OCI-LY7 (cell line): ENCODE measurements at regions not wholly inside any gene's neighbourhood (a gene's known extent, or its start where the extent isn't known, plus 50 kb on each side); places are given as distances from the start of the nearest gene placed in this dataset.

Source experiments
- CTCF ChIP-seq: fragments of 200-600 bp; sonication (generic); conservative IDR thresholded peaks from 2 replicates; pipeline ENCODE4 v1.5.1; 2014; ENCODE audit warnings: mild to moderate bottlenecking, antibody characterized with exemption, low read length, moderate library complexity, mixed read lengths
- EZH2phosphoT487 ChIP-seq: fragments of 200-600 bp; sonication (generic); IDR thresholded peaks from 2 replicates; pipeline ENCODE4 v1.6.1; 2018; ENCODE audit warnings: low read depth, borderline replicate concordance, mild to moderate bottlenecking, mixed run types, antibody characterized with exemption, low read length, moderate library complexity, mixed read lengths

DNA sequence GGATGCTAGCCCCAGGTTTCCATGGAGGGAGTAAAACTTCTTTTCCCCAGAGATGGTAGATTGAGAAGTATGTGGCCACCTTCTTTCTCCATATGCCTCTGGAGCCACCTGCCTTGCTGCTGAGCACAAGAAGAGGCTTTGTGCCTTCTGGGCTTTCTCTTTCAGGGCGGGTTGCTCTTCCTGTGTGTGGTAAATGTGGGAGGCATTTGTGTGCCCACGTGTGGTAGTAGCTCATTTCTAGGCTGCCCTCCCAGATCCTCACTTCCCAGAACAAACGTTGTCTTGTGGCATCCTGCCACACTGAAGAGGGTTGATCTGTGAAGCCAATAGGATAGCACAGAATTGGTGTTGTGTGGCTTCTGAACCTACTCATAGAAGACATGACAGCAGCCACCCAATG lies 342.0 kb upstream of the PODXL start:
- TF ChIP-seq CTCF (no peak), EZH2phosphoT487 (no peak)
